ENCODE measurements at regions not wholly inside any gene's neighbourhood (a gene's known extent, or its start where the extent isn't known, plus 50 kb on each side); places are given as distances from the start of the nearest gene placed in this dataset.

- intact Hi-C loops (cut with DNase I; ENCODE audit: low total_unique reads), result no loop called here
- Histone ChIP-seq H3K36me3 (no peaks in the 10 kb centered on the region), H3K27me3 (no peaks in the 10 kb centered on the region), H3K9me3 (no peaks in the 10 kb centered on the region), H3K27ac (no peak overlapping the region), H3K4me1 (no peaks in the 10 kb centered on the region), H3K4me3 (no peak overlapping the region)
- in situ Hi-C loops (cut with MboI; ENCODE audit: low pct_ligation_motif_present in 1 of 4, low pct_unique_long_range_greater_than_20kb in 1 of 4, low sequenced_read_pairs in 3 of 4), result no loop called here
- WGBS, 2 donors (ENCODE audit: low coverage in 1 of 2), result 80 to 100% methylated on average over 2 of the region's 2 CpGs
- no peak for DNase-seq
- TF ChIP-seq POLR2A (IDR thresholded peaks at IDR 0.05) (no peak), POLR2AphosphoS5 (IDR thresholded peaks at IDR 0.05) (no peak), EP300 (IDR thresholded peaks at IDR 0.05; ENCODE audit: low read depth) (no peak)
- TF ChIP-seq, protein P1, sequence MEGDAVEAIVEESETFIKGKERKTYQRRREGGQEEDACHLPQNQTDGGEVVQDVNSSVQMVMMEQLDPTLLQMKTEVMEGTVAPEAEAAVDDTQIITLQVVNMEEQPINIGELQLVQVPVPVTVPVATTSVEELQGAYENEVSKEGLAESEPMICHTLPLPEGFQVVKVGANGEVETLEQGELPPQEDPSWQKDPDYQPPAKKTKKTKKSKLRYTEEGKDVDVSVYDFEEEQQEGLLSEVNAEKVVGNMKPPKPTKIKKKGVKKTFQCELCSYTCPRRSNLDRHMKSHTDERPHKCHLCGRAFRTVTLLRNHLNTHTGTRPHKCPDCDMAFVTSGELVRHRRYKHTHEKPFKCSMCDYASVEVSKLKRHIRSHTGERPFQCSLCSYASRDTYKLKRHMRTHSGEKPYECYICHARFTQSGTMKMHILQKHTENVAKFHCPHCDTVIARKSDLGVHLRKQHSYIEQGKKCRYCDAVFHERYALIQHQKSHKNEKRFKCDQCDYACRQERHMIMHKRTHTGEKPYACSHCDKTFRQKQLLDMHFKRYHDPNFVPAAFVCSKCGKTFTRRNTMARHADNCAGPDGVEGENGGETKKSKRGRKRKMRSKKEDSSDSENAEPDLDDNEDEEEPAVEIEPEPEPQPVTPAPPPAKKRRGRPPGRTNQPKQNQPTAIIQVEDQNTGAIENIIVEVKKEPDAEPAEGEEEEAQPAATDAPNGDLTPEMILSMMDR (IDR thresholded peaks at IDR 0.05), result no peak
These were observed 716.8 kb downstream of the EPHA4 start for GRCh38 chr2:220855296-220855695.

- H3K36me3 ChIP-seq, result no peaks in the 10 kb centered on the region
- WGBS, 2 donors (ENCODE audit: low coverage in 1 of 2), result 79 to 89% methylated on average over 2 of the region's 2 CpGs
- DNase-seq, result no peak
These were observed 715.6 kb downstream of the EPHA4 start for GRCh38 chr2:220856486-220856885.

GRCh38 chr2:220857368-220857767, 714.7 kb downstream of the EPHA4 start:
- intact Hi-C loops (cut with DNase I; ENCODE audit: low total_unique reads), result no loop called here
- in situ Hi-C loops (cut with MboI; ENCODE audit: low pct_ligation_motif_present in 1 of 4, low pct_unique_long_range_greater_than_20kb in 1 of 4, low sequenced_read_pairs in 3 of 4), result no loop called here
- TF ChIP-seq, protein P1 (IDR thresholded peaks at IDR 0.05), result no peak
- TF ChIP-seq EP300 (IDR thresholded peaks at IDR 0.05; ENCODE audit: low read depth), result no peak
- no peak for TF ChIP-seq POLR2AphosphoS5 (IDR thresholded peaks at IDR 0.05)
- TF ChIP-seq POLR2A (IDR thresholded peaks at IDR 0.05), result no peak
- Histone ChIP-seq H3K27ac (no peak overlapping the region), H3K36me3 (no peaks in the 10 kb centered on the region), H3K4me3 (no peak overlapping the region), H3K27me3 (no peaks in the 10 kb centered on the region), H3K9me3 (no peaks in the 10 kb centered on the region), H3K4me1 (no peaks in the 10 kb centered on the region)
- WGBS, 2 donors (ENCODE audit: low coverage in 1 of 2), result 93% methylated on average over 1 of the region's 1 CpG; no CpG with 5 or more reads in 1 of the 2 donors
- no peak for DNase-seq

More at GRCh38 chr2:220856486-220856885, 715.6 kb downstream of the EPHA4 start:
- no peaks in the 10 kb centered on the region for H3K9me3 ChIP-seq
- TF ChIP-seq POLR2AphosphoS5 (IDR thresholded peaks at IDR 0.05) (no peak), EP300 (IDR thresholded peaks at IDR 0.05; ENCODE audit: low read depth) (no peak), POLR2A (IDR thresholded peaks at IDR 0.05) (no peak)
- TF ChIP-seq, protein P1 (IDR thresholded peaks at IDR 0.05), result no peak
- no peak overlapping the region for H3K27ac ChIP-seq
- H3K27me3 ChIP-seq, result no peaks in the 10 kb centered on the region
- H3K4me3 ChIP-seq, result no peak overlapping the region
- in situ Hi-C loops (cut with MboI; ENCODE audit: low pct_ligation_motif_present in 1 of 4, low pct_unique_long_range_greater_than_20kb in 1 of 4, low sequenced_read_pairs in 3 of 4), result no loop called here
- intact Hi-C loops (cut with DNase I; ENCODE audit: low total_unique reads), result no loop called here
- H3K4me1 ChIP-seq, result no peaks in the 10 kb centered on the region

DNA sequence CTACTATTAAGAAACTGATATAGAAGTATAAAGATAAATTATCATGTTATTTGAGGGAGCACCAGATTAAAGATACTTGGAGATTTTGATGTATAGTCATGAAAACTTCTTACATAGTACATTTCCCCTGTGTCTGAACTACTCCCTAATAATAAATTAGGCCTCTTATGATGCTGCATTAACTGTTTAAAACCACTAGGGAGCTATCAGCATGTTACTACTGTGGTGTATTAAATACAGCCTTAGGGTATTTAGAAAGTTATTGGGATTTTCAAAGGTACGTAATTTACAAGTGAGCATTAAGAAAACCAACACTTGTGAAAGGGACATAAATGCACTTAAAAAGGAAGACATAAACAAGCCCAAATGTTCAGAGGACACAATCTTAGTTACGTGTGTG, 714.0 kb downstream of the EPHA4 start:
- H3K27me3 ChIP-seq, result no peaks in the 10 kb centered on the region
- no peaks in the 10 kb centered on the region for H3K36me3 ChIP-seq
- no peaks in the 10 kb centered on the region for H3K9me3 ChIP-seq
- WGBS, 2 donors (ENCODE audit: low coverage in 1 of 2), result 84 to 89% methylated on average over 2 of the region's 2 CpGs
- in situ Hi-C loops (cut with MboI; ENCODE audit: low pct_ligation_motif_present in 1 of 4, low pct_unique_long_range_greater_than_20kb in 1 of 4, low sequenced_read_pairs in 3 of 4) (no loop called here), intact Hi-C loops (cut with DNase I; ENCODE audit: low total_unique reads) (no loop called here)
- no peak for DNase-seq
- TF ChIP-seq POLR2A (IDR thresholded peaks at IDR 0.05), result no peak
- TF ChIP-seq POLR2AphosphoS5 (IDR thresholded peaks at IDR 0.05), result no peak
- TF ChIP-seq EP300 (IDR thresholded peaks at IDR 0.05; ENCODE audit: low read depth), result no peak
- TF ChIP-seq, protein P1 (IDR thresholded peaks at IDR 0.05), result no peak
- no peak overlapping the region for H3K27ac ChIP-seq
- no peak overlapping the region for H3K4me3 ChIP-seq
- no peaks in the 10 kb centered on the region for H3K4me1 ChIP-seq

Data from transverse colon (tissue), 4 donors.